Endodermal cell (in vitro differentiated cells): ENCODE measurements at regions not wholly inside any gene's neighbourhood (a gene's known extent, or its start where the extent isn't known, plus 50 kb on each side); places are given as distances from the start of the nearest gene placed in this dataset.

ENCODE experiments used
- DNase-seq: peaks from one replicate; pipeline ENCODE4 v3.0.0-alpha.2; 2017
- H3K27ac ChIP-seq: 2 replicates; pipeline ENCODE4 v1.5.1; 2013; ENCODE audit warnings: mild to moderate bottlenecking, low read depth, low read length, moderate library complexity
- H3K27me3 ChIP-seq: 2 replicates; pipeline ENCODE4 v1.6.1; 2013; ENCODE audit warnings: mild to moderate bottlenecking, low read length, moderate library complexity; ENCODE audit not compliant: insufficient read depth, control insufficient read depth, poor library complexity, severe bottlenecking
- H3K36me3 ChIP-seq: 2 replicates; pipeline ENCODE4 v1.7.0; 2013; ENCODE audit warnings: mild to moderate bottlenecking, low read length, moderate library complexity; ENCODE audit not compliant: control insufficient read depth, insufficient read depth
- H3K4me1 ChIP-seq: one replicate; pipeline ENCODE4 v1.7.0; 2013; ENCODE audit warnings: low read length; ENCODE audit not compliant: control insufficient read depth, insufficient read depth
- H3K4me3 ChIP-seq: 2 replicates; pipeline ENCODE4 v1.5.1; 2013; ENCODE audit warnings: mild to moderate bottlenecking, low read length, moderate library complexity
- H3K9ac ChIP-seq: 2 replicates; pipeline ENCODE4 v1.6.1; 2013; ENCODE audit warnings: mild to moderate bottlenecking, low read length, moderate library complexity; ENCODE audit not compliant: poor library complexity, severe bottlenecking; ENCODE audit errors: extremely low read depth
- H3K9me3 ChIP-seq: 2 replicates; pipeline ENCODE4 v1.6.1; 2013; ENCODE audit warnings: mild to moderate bottlenecking, low read length, moderate library complexity; ENCODE audit not compliant: control insufficient read depth
- H3K27ac Mint-ChIP-seq: 2 replicates; pipeline ENCODE4 v1.8.0; 2020; ENCODE audit warnings: mixed read lengths
- H3K27me3 Mint-ChIP-seq: 2 replicates; pipeline ENCODE4 v1.8.0; 2021; ENCODE audit warnings: mild to moderate bottlenecking, mixed read lengths; ENCODE audit not compliant: insufficient read depth
- H3K36me3 Mint-ChIP-seq: 2 replicates; pipeline ENCODE4 v1.8.0; 2020; ENCODE audit warnings: low read depth, mixed read lengths
- H3K4me1 Mint-ChIP-seq: 2 replicates; pipeline ENCODE4 v1.8.0; 2020; ENCODE audit warnings: mixed read lengths
- H3K4me3 Mint-ChIP-seq: 2 replicates; pipeline ENCODE4 v1.8.0; 2020; ENCODE audit warnings: mild to moderate bottlenecking, moderate library complexity, mixed read lengths
- H3K9me3 Mint-ChIP-seq: 2 replicates; pipeline ENCODE4 v1.8.0; 2020; ENCODE audit warnings: mild to moderate bottlenecking, mixed read lengths
- WGBS, 2 experiments: methylation state at CpG; one replicate each; pipeline versions ENCODE4 v1.1.5 to v1.1.7; 2013; ENCODE audit warnings: missing lambda C conversion rate in 2 of 2, mixed read lengths in 1 of 2; ENCODE audit not compliant: insufficient coverage in 1 of 2, insufficient read length in 1 of 2; 5-methylcytosine and 5-hydroxymethylcytosine counted together
- TF ChIP-seq, protein P1 (sequence below): fragments of 200-600 bp; sonication (generic); conservative IDR thresholded peaks from 2 replicates; pipeline ENCODE4 v1.5.0; 2021; ENCODE audit warnings: antibody characterized with exemption, mild to moderate bottlenecking

DNA sequence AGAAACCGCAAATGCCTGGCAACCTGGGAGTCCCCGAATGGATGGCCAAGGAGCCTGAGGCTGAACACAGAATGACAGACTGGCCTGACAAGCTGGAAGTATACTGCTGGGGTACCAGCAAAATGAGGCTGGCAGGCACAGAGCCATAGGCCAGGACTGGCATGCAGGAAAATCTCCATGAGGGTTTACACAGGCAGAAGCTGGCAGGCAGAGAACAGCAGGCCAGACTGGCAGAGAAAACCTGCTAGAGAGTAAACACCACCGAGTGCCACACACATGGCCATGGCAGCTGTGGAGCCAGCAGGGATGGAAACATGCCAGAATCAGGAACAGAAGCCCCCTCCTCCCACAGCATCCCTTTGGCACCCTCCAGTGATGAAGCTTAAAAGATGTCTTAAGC, 63.4 kb downstream of the CRPPA start:
- Histone ChIP-seq H3K4me1 (no peaks in the 10 kb centered on the region), H3K4me3 (no peak overlapping the region), H3K27ac (no peak overlapping the region), H3K36me3 (no peaks in the 10 kb centered on the region), H3K27me3 (no peaks in the 10 kb centered on the region), H3K9ac (no peak overlapping the region), H3K9me3 (no peaks in the 10 kb centered on the region)
- TF ChIP-seq, protein P1, sequence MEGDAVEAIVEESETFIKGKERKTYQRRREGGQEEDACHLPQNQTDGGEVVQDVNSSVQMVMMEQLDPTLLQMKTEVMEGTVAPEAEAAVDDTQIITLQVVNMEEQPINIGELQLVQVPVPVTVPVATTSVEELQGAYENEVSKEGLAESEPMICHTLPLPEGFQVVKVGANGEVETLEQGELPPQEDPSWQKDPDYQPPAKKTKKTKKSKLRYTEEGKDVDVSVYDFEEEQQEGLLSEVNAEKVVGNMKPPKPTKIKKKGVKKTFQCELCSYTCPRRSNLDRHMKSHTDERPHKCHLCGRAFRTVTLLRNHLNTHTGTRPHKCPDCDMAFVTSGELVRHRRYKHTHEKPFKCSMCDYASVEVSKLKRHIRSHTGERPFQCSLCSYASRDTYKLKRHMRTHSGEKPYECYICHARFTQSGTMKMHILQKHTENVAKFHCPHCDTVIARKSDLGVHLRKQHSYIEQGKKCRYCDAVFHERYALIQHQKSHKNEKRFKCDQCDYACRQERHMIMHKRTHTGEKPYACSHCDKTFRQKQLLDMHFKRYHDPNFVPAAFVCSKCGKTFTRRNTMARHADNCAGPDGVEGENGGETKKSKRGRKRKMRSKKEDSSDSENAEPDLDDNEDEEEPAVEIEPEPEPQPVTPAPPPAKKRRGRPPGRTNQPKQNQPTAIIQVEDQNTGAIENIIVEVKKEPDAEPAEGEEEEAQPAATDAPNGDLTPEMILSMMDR = no peak
- Mint-ChIP-seq H3K9me3 (no peaks in the 10 kb centered on the region), H3K27ac (no peak overlapping the region), H3K27me3 (no peaks in the 10 kb centered on the region), H3K4me3 (no peak overlapping the region), H3K36me3 (no peaks in the 10 kb centered on the region), H3K4me1 (no peaks in the 10 kb centered on the region)
- no peak for DNase-seq
- WGBS, 2 experiments = 87 to 94% methylated on average over 2 to 3 of the region's 3 CpGs

DNA sequence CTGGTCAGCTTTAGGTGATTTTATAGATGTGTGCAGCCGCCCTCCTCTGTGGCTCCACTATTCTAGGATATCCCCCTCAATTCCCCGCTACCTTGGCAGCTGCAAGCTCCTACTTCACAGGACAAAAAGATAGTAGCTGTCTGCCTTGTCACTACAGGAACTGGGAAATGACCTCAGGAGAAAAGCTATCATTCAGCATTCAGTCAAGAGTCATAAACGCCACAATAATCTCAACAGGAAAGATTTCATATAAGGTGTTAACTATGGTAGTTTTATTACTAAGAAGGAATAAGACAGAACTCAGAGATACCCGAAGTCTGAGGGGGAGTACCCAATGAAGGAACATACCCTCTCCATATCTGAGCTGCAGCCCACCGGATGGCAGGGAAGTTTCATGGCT, 63.9 kb downstream of the CRPPA start:
- Mint-ChIP-seq H3K9me3 (no peaks in the 10 kb centered on the region), H3K27ac (no peak overlapping the region), H3K36me3 (no peaks in the 10 kb centered on the region), H3K27me3 (no peaks in the 10 kb centered on the region), H3K4me1 (no peaks in the 10 kb centered on the region), H3K4me3 (no peak overlapping the region)
- Histone ChIP-seq H3K9me3 (no peaks in the 10 kb centered on the region), H3K9ac (no peak overlapping the region), H3K4me3 (no peak overlapping the region), H3K27me3 (no peaks in the 10 kb centered on the region), H3K27ac (no peak overlapping the region), H3K4me1 (no peaks in the 10 kb centered on the region), H3K36me3 (no peaks in the 10 kb centered on the region)
- 96 to 100% methylated on average over 2 to 4 of the region's 5 CpGs for WGBS, 2 experiments
- TF ChIP-seq, protein P1 = no peak
- DNase-seq = no peak

DNA sequence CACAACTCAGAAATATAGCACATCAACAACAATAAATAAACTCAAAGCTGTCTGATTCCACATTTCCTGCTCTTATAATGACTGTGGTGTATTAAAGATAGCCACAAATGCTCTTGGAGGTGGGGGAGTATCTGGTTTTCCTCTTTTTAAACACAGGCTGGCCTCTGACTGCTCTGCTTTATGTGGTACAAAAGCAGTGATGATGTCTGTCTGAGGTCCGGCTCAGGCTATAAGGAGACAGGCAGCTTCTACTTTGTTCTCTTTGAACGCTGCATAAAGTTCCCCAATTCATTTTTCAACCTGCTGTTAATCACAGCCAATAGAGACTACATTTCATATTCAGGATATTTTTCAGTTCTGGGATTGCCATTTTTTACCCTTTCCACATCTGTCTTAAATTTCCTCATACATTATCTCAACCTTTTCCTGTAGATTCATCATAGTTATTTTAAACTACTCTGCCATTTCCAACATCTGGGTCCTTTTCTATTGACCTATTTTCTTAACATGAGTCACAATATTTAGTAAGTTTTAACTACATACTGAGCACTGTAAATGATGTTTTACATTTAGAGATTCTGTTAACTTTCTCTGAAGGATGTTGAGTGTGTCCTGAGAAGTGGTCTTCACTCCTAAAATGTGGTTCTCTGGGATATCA, 64.9 kb downstream of the CRPPA start:
- H3K27ac Mint-ChIP-seq = no peak overlapping the region
- H3K4me1 ChIP-seq = no peaks in the 10 kb centered on the region
- H3K4me3 ChIP-seq = no peak overlapping the region
- H3K9me3 Mint-ChIP-seq = peaks cover 4% of the 10 kb centered on the region
- DNase-seq = no peak
- no peaks in the 10 kb centered on the region for H3K9me3 ChIP-seq
- WGBS, 2 experiments = 91 to 92% methylated on average over 2 of the region's 2 CpGs
- H3K27ac ChIP-seq = no peak overlapping the region
- H3K4me3 Mint-ChIP-seq = no peak overlapping the region
- TF ChIP-seq, protein P1 = no peak
- H3K36me3 ChIP-seq = no peaks in the 10 kb centered on the region
- no peak overlapping the region for H3K9ac ChIP-seq
- no peaks in the 10 kb centered on the region for H3K36me3 Mint-ChIP-seq
- H3K4me1 Mint-ChIP-seq = no peaks in the 10 kb centered on the region
- H3K27me3 ChIP-seq = no peaks in the 10 kb centered on the region
- H3K27me3 Mint-ChIP-seq = no peaks in the 10 kb centered on the region
